Ascending aorta (tissue), 2 donors: ENCODE measurements at regions not wholly inside any gene's neighbourhood (a gene's known extent, or its start where the extent isn't known, plus 50 kb on each side); places are given as distances from the start of the nearest gene placed in this dataset.

ENCODE experiments used
- DNase-seq, 2 donors: peaks; one replicate each; pipeline ENCODE4 v3.0.0-alpha.2; 2019; ENCODE audit warnings: low spot score in 2 of 2
- H3K27ac ChIP-seq, 2 donors: fragments of 200-600 bp; sonication (generic); one replicate each; pipeline ENCODE4 v1.5.1; 2016 to 2017; ENCODE audit warnings: mild to moderate bottlenecking in 1 of 2
- H3K27me3 ChIP-seq: fragments of 200-600 bp; sonication (generic); one replicate; pipeline ENCODE4 v1.5.1; 2017
- H3K36me3 ChIP-seq, 2 donors: fragments of 200-600 bp; sonication (generic); one replicate each; pipeline ENCODE4 v1.5.1; 2016
- H3K4me1 ChIP-seq, 2 donors: fragments of 200-600 bp; sonication (generic); one replicate each; pipeline ENCODE4 v1.5.1; 2016 to 2017; ENCODE audit warnings: mild to moderate bottlenecking in 1 of 2
- H3K4me3 ChIP-seq, 2 donors: fragments of 200-600 bp; sonication (generic); one replicate each; pipeline ENCODE4 v1.5.1; 2016 to 2017; ENCODE audit warnings: mild to moderate bottlenecking in 1 of 2
- H3K9me3 ChIP-seq, 2 donors: fragments of 200-600 bp; sonication (generic); one replicate each; pipeline ENCODE4 v1.5.1; 2016
- intact Hi-C: fragments of 100-400 bp; cut with DNase I; formaldehyde crosslinking; loops from one replicate; pipeline ENCODE4 v1.15.1; 2023
- TF ChIP-seq, protein P1 (sequence below), 3 experiments: fragments of 200-600 bp in 2 of 3; fragments of 450-650 bp in 1 of 3; sonication (generic) in 2 of 3; IDR thresholded peaks; one replicate each; pipeline ENCODE4 v1.5.1; 2016 to 2019; ENCODE audit warnings: antibody characterized with exemption in 3 of 3, mild to moderate bottlenecking in 1 of 3, moderate library complexity in 1 of 3

DNA sequence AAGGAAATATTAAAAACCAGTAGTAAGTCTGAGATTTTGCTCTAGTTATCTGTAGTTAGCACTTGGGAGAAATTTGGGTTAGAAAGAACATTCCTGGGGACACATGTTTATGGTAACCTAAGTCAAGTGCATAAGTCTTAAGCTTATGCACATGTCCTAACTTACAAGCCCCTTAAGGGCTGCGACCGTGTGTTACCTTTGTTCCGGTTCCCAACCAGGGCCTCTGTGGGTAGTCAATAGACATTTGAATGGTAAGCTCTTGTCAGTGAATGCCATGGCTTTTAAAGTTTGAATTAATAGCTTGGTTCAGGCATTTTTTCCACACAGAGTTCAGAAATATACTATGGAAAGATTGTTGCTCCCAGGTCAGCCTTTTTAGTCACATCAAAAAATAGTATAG lies 64.7 kb upstream of the CWC22 start:
- Histone ChIP-seq H3K27me3 (no peaks in the 10 kb centered on the region), H3K27ac (no peak overlapping the region), H3K36me3 (no peaks in the 10 kb centered on the region), H3K4me1 (no peaks in the 10 kb centered on the region), H3K9me3 (no peaks in the 10 kb centered on the region), H3K4me3 (no peak overlapping the region)
- DNase-seq = no peak
- intact Hi-C loops = no loop called here
- TF ChIP-seq, protein P1, sequence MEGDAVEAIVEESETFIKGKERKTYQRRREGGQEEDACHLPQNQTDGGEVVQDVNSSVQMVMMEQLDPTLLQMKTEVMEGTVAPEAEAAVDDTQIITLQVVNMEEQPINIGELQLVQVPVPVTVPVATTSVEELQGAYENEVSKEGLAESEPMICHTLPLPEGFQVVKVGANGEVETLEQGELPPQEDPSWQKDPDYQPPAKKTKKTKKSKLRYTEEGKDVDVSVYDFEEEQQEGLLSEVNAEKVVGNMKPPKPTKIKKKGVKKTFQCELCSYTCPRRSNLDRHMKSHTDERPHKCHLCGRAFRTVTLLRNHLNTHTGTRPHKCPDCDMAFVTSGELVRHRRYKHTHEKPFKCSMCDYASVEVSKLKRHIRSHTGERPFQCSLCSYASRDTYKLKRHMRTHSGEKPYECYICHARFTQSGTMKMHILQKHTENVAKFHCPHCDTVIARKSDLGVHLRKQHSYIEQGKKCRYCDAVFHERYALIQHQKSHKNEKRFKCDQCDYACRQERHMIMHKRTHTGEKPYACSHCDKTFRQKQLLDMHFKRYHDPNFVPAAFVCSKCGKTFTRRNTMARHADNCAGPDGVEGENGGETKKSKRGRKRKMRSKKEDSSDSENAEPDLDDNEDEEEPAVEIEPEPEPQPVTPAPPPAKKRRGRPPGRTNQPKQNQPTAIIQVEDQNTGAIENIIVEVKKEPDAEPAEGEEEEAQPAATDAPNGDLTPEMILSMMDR (IDR thresholded peaks at IDR 0.05) = no peak

DNA sequence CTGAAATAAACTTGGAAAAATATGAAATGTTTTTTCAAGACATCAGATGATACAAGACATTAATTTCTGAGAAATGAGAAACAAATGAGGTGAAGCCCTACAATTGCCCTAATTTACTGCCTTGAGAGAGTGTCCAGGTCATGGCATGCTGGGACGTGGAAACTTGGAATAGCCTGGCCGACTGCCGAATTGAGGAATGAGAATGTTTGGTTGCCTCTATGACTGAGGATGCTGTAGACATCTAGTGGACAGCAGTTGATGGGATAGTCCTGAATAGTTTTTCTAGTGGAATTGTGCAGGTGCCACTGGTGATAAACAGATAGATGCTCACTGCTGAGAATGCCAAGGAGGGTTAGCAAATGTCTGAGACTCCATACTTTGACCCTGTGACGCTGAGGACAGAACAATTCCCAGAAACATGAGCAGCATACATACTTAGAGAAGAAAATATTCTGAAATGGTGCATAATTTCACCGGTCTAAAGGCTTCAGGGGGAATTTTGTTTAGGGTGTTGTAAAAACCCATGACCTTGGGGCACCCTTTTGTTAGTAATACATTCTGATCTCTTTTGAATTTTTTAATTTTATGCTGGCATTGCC lies 56.5 kb upstream of the CWC22 start:
- H3K36me3 ChIP-seq = no peaks in the 10 kb centered on the region
- no peaks in the 10 kb centered on the region for H3K27me3 ChIP-seq
- no peak overlapping the region for H3K27ac ChIP-seq
- H3K4me3 ChIP-seq = no peak overlapping the region
- TF ChIP-seq, protein P1 (IDR thresholded peaks at IDR 0.05) = no peak
- intact Hi-C loops = no loop called here
- no peaks in the 10 kb centered on the region for H3K9me3 ChIP-seq
- no peak for DNase-seq
- no peaks in the 10 kb centered on the region for H3K4me1 ChIP-seq

DNA sequence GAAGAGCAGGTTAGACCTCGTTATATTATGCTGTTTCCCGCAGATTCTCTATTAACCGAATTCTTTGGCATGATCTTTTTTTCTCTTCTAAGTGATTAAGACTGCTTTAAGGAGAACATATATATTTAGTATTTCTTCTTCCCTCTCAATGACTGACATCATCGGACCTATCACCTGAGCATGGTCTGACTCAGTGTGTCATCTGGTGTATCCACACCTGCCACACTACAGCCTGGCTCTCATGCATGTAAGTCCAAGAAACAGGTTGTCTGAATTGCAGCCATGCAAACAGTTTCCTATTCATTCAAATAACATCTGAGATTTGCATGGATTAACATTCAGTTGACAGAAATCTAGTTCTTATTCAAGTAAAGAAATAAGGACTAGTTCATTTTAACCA lies 55.1 kb upstream of the CWC22 start:
- Histone ChIP-seq H3K27ac (no peak overlapping the region), H3K36me3 (no peaks in the 10 kb centered on the region), H3K9me3 (no peaks in the 10 kb centered on the region), H3K27me3 (no peaks in the 10 kb centered on the region), H3K4me3 (no peak overlapping the region), H3K4me1 (no peaks in the 10 kb centered on the region)
- intact Hi-C loops = no loop called here
- TF ChIP-seq, protein P1 (IDR thresholded peaks at IDR 0.05) = no peak
- no peak for DNase-seq

DNA sequence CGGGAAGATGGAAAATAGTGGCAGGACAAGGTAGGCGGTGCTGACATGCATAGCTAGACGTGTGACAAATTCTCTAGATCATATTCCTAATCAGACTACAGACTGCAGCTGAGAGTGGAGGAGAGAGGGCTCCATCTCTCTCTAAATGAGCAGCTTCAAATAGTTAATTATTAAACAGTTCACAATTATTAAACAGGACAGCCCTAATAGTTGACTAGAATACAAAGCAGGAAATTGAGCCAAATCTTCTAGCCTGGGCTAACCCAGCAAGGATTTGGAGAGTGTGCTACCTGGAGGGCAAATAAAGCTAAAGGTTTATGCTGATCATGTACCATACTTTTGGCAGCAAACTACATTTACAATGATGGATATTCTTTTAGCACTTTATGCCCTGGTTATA lies 54.4 kb upstream of the CWC22 start:
- DNase-seq = no peak
- TF ChIP-seq, protein P1 (IDR thresholded peaks at IDR 0.05) = no peak
- intact Hi-C loops = no loop called here

DNA sequence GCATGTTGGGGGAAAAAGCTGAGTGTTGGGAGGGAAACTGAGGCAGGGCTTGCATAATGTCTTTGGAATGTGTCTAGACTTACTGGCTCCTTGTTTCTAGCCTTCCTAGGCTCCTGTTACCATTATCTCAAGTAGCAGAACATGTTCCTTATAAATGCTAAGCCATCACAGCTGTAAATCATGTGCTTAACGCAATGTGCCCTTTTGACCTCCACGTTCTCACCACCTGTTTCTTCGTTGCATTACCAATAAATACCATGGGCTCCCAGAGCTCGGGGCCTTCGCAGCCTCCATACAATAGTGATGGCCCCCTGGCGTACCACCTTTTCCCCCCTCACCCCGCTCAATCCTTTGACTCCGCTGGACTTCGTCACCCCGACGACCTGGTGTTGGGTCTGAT lies 54.0 kb upstream of the CWC22 start:
- no peak for DNase-seq
- intact Hi-C loops = no loop called here
- Histone ChIP-seq H3K27me3 (no peaks in the 10 kb centered on the region), H3K4me1 (no peaks in the 10 kb centered on the region), H3K4me3 (no peak overlapping the region), H3K36me3 (no peaks in the 10 kb centered on the region), H3K9me3 (no peaks in the 10 kb centered on the region), H3K27ac (no peak overlapping the region)
- TF ChIP-seq, protein P1 (IDR thresholded peaks at IDR 0.05) = no peak

More for the DNA sequence above, 54.4 kb upstream of the CWC22 start:
- no peaks in the 10 kb centered on the region for H3K27me3 ChIP-seq
- H3K4me1 ChIP-seq = no peaks in the 10 kb centered on the region
- no peak overlapping the region for H3K27ac ChIP-seq
- no peak overlapping the region for H3K4me3 ChIP-seq
- no peaks in the 10 kb centered on the region for H3K36me3 ChIP-seq
- no peaks in the 10 kb centered on the region for H3K9me3 ChIP-seq

DNA sequence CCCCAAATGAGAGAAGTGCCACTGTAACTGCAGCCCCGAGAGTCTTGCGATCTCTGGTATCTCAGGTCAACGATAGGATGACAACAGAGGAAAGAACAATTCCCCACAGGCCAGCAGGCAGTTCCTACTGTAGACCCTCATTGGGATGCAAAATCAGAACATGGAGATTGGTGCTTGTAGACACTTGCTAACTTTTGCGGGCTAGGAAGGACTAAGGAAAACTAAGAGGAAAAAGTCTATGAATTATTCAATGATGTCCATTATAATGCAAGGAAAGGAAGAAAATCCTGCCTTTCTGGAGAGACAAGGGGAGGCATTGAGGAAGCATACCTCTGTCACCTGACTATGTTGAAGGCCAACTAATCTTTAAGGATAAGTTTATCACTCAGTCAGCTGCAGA lies 51.9 kb upstream of the CWC22 start:
- H3K36me3 ChIP-seq = no peaks in the 10 kb centered on the region
- no peaks in the 10 kb centered on the region for H3K9me3 ChIP-seq
- no peak for DNase-seq
- TF ChIP-seq, protein P1 (IDR thresholded peaks at IDR 0.05) = no peak
- no peak overlapping the region for H3K27ac ChIP-seq
- intact Hi-C loops = no loop called here
- no peak overlapping the region for H3K4me3 ChIP-seq
- H3K4me1 ChIP-seq = no peaks in the 10 kb centered on the region
- no peaks in the 10 kb centered on the region for H3K27me3 ChIP-seq
